Cardiac muscle cell (in vitro differentiated cells and primary cell): ENCODE measurements at regions not wholly inside any gene's neighbourhood (a gene's known extent, or its start where the extent isn't known, plus 50 kb on each side); places are given as distances from the start of the nearest gene placed in this dataset.

Source experiments
- DNase-seq, 2 donors: peaks; one replicate each; pipeline versions ENCODE4 v3.0.0 to v3.0.0-alpha.2; 2010 to 2017; ENCODE audit warnings: low read depth in 1 of 2, low spot score in 1 of 2
- H3K27ac ChIP-seq: fragments of 200-600 bp; sonication (generic); 2 replicates; pipeline ENCODE4 v1.5.1; 2016
- H3K27me3 ChIP-seq: fragments of 200-600 bp; sonication (generic); 2 replicates; pipeline ENCODE4 v1.6.0; 2016; ENCODE audit warnings: control low read depth
- H3K36me3 ChIP-seq: fragments of 200-600 bp; sonication (generic); 2 replicates; pipeline ENCODE4 v1.5.1; 2016; ENCODE audit warnings: control low read depth
- H3K4me1 ChIP-seq: fragments of 200-600 bp; sonication (generic); 2 replicates; pipeline ENCODE4 v1.8.1; 2017; ENCODE audit warnings: low read depth, mild to moderate bottlenecking, mixed run types
- H3K4me3 ChIP-seq: fragments of 200-600 bp; sonication (generic); 2 replicates; pipeline ENCODE4 v1.5.1; 2016; ENCODE audit warnings: mild to moderate bottlenecking
- H3K9me3 ChIP-seq: fragments of 200-600 bp; sonication (generic); 2 replicates; pipeline ENCODE4 v1.5.1; 2017; ENCODE audit warnings: low read depth, mild to moderate bottlenecking, control low read depth
- TF ChIP-seq, protein P1 (sequence below): IDR thresholded peaks from 2 replicates; pipeline ENCODE4 v1.5.1; 2012; ENCODE audit warnings: low read depth, mild to moderate bottlenecking, low read length

DNA sequence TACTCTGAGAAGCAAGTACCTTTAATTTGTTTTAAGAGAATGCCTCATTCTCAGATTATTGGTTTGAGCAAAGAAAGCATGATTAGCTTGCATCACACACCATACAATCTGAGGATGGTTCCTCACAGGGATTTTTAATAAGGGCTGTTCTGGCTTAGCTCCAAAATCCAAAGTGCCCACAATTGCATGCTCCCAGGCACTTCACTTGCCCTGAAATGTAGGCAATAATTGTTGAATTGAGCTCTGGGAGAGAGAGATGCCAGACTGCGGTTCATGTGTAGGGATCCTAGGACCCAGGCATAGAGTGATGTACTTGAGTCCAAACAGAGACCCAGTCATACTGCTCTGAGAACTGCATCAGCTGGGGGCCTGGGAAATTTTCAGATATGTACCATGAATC lies 358.4 kb upstream of the CXorf51B start:
- H3K27me3 ChIP-seq, result no peaks in the 10 kb centered on the region
- TF ChIP-seq, protein P1, sequence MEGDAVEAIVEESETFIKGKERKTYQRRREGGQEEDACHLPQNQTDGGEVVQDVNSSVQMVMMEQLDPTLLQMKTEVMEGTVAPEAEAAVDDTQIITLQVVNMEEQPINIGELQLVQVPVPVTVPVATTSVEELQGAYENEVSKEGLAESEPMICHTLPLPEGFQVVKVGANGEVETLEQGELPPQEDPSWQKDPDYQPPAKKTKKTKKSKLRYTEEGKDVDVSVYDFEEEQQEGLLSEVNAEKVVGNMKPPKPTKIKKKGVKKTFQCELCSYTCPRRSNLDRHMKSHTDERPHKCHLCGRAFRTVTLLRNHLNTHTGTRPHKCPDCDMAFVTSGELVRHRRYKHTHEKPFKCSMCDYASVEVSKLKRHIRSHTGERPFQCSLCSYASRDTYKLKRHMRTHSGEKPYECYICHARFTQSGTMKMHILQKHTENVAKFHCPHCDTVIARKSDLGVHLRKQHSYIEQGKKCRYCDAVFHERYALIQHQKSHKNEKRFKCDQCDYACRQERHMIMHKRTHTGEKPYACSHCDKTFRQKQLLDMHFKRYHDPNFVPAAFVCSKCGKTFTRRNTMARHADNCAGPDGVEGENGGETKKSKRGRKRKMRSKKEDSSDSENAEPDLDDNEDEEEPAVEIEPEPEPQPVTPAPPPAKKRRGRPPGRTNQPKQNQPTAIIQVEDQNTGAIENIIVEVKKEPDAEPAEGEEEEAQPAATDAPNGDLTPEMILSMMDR, result no peak
- H3K9me3 ChIP-seq, result peaks cover 2% of the 10 kb centered on the region
- H3K27ac ChIP-seq, result no peak overlapping the region
- H3K36me3 ChIP-seq, result no peaks in the 10 kb centered on the region
- H3K4me3 ChIP-seq, result no peak overlapping the region
- H3K4me1 ChIP-seq, result no peaks in the 10 kb centered on the region
- no peak for DNase-seq

DNA sequence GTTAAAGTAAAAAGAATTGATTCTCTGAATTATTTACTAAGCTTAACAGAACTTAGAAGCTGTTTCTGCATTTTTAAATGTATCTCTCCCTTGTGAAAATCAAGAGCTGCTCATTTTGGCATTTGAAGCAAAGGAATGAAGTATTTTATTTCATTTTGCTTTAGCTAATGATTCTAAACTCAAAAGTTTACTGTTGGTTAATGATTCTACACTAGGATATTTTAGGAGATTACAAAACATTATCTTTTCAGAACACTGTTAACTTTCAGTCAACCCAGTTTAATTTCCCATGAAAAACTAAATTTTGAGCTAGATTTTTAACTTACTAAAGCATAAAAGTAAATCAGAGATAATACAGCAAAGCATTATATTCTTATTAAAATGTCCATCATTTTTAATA lies 355.2 kb upstream of the CXorf51B start:
- H3K27me3 ChIP-seq, result no peaks in the 10 kb centered on the region
- no peaks in the 10 kb centered on the region for H3K9me3 ChIP-seq
- no peak for DNase-seq
- H3K27ac ChIP-seq, result no peak overlapping the region
- TF ChIP-seq, protein P1, result no peak
- H3K4me3 ChIP-seq, result no peak overlapping the region
- H3K4me1 ChIP-seq, result no peaks in the 10 kb centered on the region
- H3K36me3 ChIP-seq, result no peaks in the 10 kb centered on the region

DNA sequence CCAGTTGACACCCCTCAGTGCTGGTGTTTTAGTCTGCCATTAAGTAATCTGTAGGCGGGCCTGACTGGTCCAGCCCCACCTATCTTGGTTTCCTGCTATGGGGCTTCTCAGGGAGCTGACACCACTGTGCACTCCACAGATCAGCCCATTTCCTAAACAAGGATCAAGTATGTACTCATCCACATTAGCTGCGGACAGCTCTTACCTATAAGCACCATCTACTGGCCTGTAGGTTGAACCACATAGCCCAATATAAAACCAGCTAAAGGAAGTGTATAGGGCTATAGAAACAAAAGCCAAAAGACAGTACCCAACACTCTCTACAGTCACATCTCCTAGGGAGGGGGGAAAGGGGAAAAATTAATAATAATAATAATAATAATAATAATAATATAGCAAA lies 353.5 kb upstream of the CXorf51B start:
- Histone ChIP-seq H3K9me3 (no peaks in the 10 kb centered on the region), H3K27ac (no peak overlapping the region), H3K36me3 (no peaks in the 10 kb centered on the region), H3K27me3 (no peaks in the 10 kb centered on the region), H3K4me1 (no peaks in the 10 kb centered on the region), H3K4me3 (no peak overlapping the region)
- TF ChIP-seq, protein P1, result no peak
- DNase-seq, result no peak

DNA sequence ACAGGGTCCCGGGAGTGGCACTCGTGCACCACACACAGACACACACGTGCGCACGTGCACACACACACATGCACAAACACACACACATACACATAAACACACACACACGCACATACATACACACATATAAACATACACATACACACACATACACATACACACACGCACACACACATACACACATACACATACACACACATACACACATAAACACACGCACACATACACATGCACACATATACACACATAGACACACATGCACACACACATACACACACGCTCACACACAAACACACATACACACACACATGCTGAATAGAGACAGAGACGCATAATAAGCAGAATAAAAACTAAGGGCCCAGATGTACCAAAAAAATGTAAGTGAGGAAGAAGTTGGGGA lies 332.2 kb upstream of the CXorf51B start:
- H3K9me3 ChIP-seq, result no peaks in the 10 kb centered on the region
- TF ChIP-seq, protein P1, result no peak
- no peak overlapping the region for H3K27ac ChIP-seq
- H3K27me3 ChIP-seq, result no peaks in the 10 kb centered on the region
- H3K4me1 ChIP-seq, result no peaks in the 10 kb centered on the region
- no peaks in the 10 kb centered on the region for H3K36me3 ChIP-seq
- H3K4me3 ChIP-seq, result no peak overlapping the region
- no peak for DNase-seq

DNA sequence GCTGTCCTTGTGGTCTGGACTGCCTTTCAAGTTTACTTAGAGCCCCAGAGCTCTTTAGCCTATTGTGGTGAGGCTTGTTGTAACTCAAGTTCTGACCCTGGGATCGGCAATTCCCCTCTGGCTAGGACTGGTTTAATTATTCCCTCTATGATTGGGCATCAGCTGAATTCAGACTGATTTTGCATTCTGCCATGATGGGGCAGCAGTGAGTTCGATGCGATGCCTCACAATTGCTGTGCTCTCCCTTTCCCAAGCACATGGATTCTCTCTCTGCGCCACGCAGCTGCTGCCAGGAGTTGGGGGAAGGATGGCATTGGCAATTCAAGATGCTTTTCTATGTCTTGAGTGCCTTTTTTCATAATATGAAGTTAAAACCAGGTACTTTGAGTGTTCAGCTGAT lies 327.8 kb upstream of the CXorf51B start:
- Histone ChIP-seq H3K4me1 (no peaks in the 10 kb centered on the region), H3K27ac (no peak overlapping the region), H3K36me3 (no peaks in the 10 kb centered on the region), H3K9me3 (no peaks in the 10 kb centered on the region), H3K27me3 (no peaks in the 10 kb centered on the region), H3K4me3 (no peak overlapping the region)
- TF ChIP-seq, protein P1, result no peak
- no peak for DNase-seq
